GM19328 (cell line): ENCODE measurements at regions not wholly inside any gene's neighbourhood (a gene's known extent, or its start where the extent isn't known, plus 50 kb on each side); places are given as distances from the start of the nearest gene placed in this dataset.
"Not testable (repeated sequence)": the region's sequence is repeated elsewhere in the genome, so short reads cannot be mapped to it uniquely, and the experiment has no call there.

Experiments
- ATAC-seq: cut with Tn5 transposase; IDR thresholded peaks from one replicate; pipeline ENCODE4 v1.9.1; 2021; ENCODE audit warnings: mild to moderate bottlenecking, moderate library complexity; ENCODE audit not compliant: unreplicated experiment

- ATAC-seq: peak; percentile 55
Observed at GRCh38 chr10:21368022-21368582, 157.4 kb downstream of the SKIDA1 start.

- not testable (repeated sequence) for ATAC-seq
Observed at GRCh38 chr10:21366108-21366507, 159.4 kb downstream of the SKIDA1 start.

- ATAC-seq: no peak
Observed at GRCh38 chr10:21364196-21365114, 161.0 kb downstream of the SKIDA1 start.

GRCh38 chr10:21363731-21364104, 161.8 kb downstream of the SKIDA1 start:
- ATAC-seq: no peak

- no peak for ATAC-seq
Observed at GRCh38 chr10:21363092-21363730, 162.3 kb downstream of the SKIDA1 start.

- no peak for ATAC-seq
Observed at GRCh38 chr10:21359202-21359601, 166.3 kb downstream of the SKIDA1 start.

GRCh38 chr10:21355591-21356011, 169.9 kb downstream of the SKIDA1 start:
- no peak for ATAC-seq

GRCh38 chr10:21352886-21353285, 172.6 kb downstream of the SKIDA1 start:
- no peak for ATAC-seq

GRCh38 chr10:21351594-21351993, 173.9 kb downstream of the SKIDA1 start:
- ATAC-seq: not testable (repeated sequence)

- ATAC-seq: no peak
Observed at GRCh38 chr10:21349912-21350286, 175.6 kb downstream of the SKIDA1 start.

- ATAC-seq: no peak
Observed at GRCh38 chr10:21347785-21348170, 177.7 kb downstream of the SKIDA1 start.

- no peak for ATAC-seq
Observed at GRCh38 chr10:21347043-21347784, 178.3 kb downstream of the SKIDA1 start.

GRCh38 chr10:21343087-21343486, 182.4 kb downstream of the SKIDA1 start:
- ATAC-seq: no peak

- not testable (repeated sequence) for ATAC-seq
Observed at GRCh38 chr10:21342499-21342898, 183.0 kb downstream of the SKIDA1 start.

GRCh38 chr10:21340331-21340730, 185.2 kb downstream of the SKIDA1 start:
- ATAC-seq: no peak

- no peak for ATAC-seq
Observed at GRCh38 chr10:21337171-21337792, 188.2 kb downstream of the SKIDA1 start.

GRCh38 chr10:21336476-21337170, 188.9 kb downstream of the SKIDA1 start:
- no peak for ATAC-seq

- no peak for ATAC-seq
Observed at GRCh38 chr10:21334891-21335696, 190.4 kb downstream of the SKIDA1 start.

- no peak for ATAC-seq
Observed at GRCh38 chr10:21330628-21331020, 194.9 kb downstream of the SKIDA1 start.
